Epithelial cell of proximal tubule (primary cell): ENCODE measurements at regions not wholly inside any gene's neighbourhood (a gene's known extent, or its start where the extent isn't known, plus 50 kb on each side); places are given as distances from the start of the nearest gene placed in this dataset.
"Not testable (repeated sequence)": the region's sequence is repeated elsewhere in the genome, so short reads cannot be mapped to it uniquely, and the experiment has no call there.

ENCODE experiments used
- DNase-seq: peaks from one replicate; pipeline ENCODE4 v3.0.0-alpha.2; 2011; ENCODE audit warnings: low read depth
- H3K4me3 ChIP-seq: 2 replicates; pipeline ENCODE4 v1.5.1; 2011; ENCODE audit warnings: low read depth, mild to moderate bottlenecking, low read length
- TF ChIP-seq, protein P1 (sequence below): conservative IDR thresholded peaks from 2 replicates; pipeline ENCODE4 v1.5.1; 2012; ENCODE audit warnings: low read depth, mild to moderate bottlenecking, low read length

DNA sequence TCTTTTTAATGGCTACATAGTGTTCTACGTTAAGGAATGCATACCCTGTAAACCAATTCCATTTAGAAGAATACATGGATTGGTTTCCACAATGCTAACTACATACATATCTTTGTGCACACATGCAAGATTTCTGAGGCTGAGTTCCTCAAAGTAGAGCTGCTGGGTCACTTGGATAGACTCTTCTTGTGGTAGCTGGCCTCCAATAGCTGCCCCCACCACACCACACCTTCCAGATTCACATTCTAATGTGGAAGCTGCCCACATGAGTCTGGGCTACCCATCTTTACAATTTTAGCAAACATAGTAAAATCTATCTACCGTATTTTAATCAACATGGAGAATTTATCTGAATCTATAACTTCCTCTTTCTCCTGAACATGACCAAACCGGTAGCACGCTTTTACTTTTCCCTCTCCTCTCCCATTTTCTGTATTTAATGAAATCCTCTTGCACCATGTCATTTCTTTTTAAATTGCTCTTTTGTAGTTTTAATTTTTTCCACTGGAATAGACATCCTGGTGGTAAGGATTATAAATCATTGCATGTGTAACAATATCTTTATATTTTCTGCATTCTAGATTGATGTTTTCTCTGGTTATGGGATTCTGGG is 74.7 kb upstream of the CITED2 start:
- no peak overlapping the region for H3K4me3 ChIP-seq
- TF ChIP-seq, protein P1, sequence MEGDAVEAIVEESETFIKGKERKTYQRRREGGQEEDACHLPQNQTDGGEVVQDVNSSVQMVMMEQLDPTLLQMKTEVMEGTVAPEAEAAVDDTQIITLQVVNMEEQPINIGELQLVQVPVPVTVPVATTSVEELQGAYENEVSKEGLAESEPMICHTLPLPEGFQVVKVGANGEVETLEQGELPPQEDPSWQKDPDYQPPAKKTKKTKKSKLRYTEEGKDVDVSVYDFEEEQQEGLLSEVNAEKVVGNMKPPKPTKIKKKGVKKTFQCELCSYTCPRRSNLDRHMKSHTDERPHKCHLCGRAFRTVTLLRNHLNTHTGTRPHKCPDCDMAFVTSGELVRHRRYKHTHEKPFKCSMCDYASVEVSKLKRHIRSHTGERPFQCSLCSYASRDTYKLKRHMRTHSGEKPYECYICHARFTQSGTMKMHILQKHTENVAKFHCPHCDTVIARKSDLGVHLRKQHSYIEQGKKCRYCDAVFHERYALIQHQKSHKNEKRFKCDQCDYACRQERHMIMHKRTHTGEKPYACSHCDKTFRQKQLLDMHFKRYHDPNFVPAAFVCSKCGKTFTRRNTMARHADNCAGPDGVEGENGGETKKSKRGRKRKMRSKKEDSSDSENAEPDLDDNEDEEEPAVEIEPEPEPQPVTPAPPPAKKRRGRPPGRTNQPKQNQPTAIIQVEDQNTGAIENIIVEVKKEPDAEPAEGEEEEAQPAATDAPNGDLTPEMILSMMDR, result no peak
- no peak for DNase-seq

GRCh38 chr6:139448051-139448649 is 73.7 kb upstream of the CITED2 start:
- H3K4me3 ChIP-seq, result no peak overlapping the region
- TF ChIP-seq, protein P1, result no peak
- DNase-seq, result no peak

DNA sequence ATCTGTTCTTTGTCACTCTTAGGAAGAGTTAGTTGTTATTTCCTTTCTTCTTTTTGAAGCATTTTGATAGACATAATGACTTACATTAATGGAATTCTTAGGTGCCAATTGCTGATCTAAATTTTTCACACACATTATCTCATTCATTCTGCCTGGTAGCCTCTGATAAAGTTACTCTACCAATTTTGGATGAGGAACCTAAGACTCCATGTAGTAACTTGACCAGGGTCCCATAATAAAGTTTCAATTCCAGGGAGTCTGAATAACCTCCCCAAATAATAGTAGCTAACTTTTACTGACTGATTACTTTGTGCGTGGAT is 73.2 kb upstream of the CITED2 start:
- H3K4me3 ChIP-seq, result no peak overlapping the region
- TF ChIP-seq, protein P1, result no peak
- DNase-seq, result no peak

DNA sequence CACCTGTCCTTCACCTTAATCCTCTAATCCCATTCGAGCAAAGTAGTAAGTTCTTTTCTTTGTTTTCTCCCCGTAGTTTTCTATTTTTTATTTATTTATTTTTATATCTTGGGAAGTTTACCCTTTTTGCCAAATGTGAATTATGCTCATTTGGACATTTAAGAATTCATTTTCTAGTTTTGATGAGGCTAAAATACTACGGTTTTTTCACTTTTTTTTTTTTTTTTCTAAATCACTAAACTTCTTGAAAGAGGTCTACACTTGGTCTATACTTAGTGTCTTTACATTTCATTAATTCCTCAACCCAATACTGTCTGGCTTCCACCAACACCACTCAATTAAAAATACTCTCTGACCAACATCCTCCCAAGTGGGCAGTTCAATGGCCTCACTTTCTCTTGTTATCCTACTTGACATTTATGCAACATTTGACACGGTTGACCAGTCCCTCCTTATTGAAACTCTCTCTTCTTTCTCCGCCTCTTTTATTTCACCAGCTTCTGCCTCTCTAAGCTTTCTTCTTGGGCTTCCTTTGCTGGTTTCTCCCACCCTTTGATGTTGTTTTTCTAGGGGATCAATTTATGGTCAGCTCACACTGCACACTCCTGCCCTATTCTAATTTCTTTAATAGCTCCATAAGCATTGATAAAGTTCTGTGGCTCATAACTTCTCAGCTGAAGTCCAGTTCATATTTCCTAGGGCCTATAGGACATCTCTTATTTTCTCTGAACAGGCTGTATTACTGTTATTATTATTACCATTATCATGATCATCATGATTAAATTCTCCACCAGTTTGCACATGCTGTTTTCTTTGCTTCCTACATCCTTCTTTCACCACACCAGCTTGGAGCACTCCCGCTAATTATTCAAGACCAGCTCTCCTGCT is 72.6 kb upstream of the CITED2 start:
- no peak for DNase-seq
- TF ChIP-seq, protein P1, result no peak
- no peak overlapping the region for H3K4me3 ChIP-seq

GRCh38 chr6:139446138-139446715 is 71.8 kb upstream of the CITED2 start:
- TF ChIP-seq, protein P1, result no peak
- no peak overlapping the region for H3K4me3 ChIP-seq
- DNase-seq, result no peak

GRCh38 chr6:139444273-139444787 is 69.9 kb upstream of the CITED2 start:
- not testable (repeated sequence) for DNase-seq, H3K4me3 ChIP-seq
